Gastroesophageal sphincter (tissue), 3 donors: ENCODE measurements at regions not wholly inside any gene's neighbourhood (a gene's known extent, or its start where the extent isn't known, plus 50 kb on each side); places are given as distances from the start of the nearest gene placed in this dataset.

Experiments
- EP300 ChIP-seq: sonication (generic); formaldehyde crosslinking; IDR thresholded peaks from one replicate; pipeline ENCODE4 v1.6.1; 2017; ENCODE audit warnings: antibody characterized with exemption, mild to moderate bottlenecking
- POLR2A ChIP-seq, 2 donors: fragments of 450-650 bp; IDR thresholded peaks; one replicate each; pipeline ENCODE4 v1.6.1; 2017; ENCODE audit warnings: antibody characterized with exemption in 2 of 2, mild to moderate bottlenecking in 2 of 2, moderate library complexity in 1 of 2
- POLR2AphosphoS5 ChIP-seq: sonication (generic); formaldehyde crosslinking; IDR thresholded peaks from one replicate; pipeline ENCODE4 v1.6.1; 2017; ENCODE audit warnings: antibody characterized with exemption
- TF ChIP-seq, protein P1 (sequence below), 4 experiments: fragments of 200-600 bp in 2 of 4; fragments of 450-650 bp in 2 of 4; sonication (generic) in 1 of 4; IDR thresholded peaks; one replicate each; pipeline ENCODE4 v1.5.1; 2017 to 2019; ENCODE audit warnings: antibody characterized with exemption in 4 of 4, mild to moderate bottlenecking in 2 of 4, moderate library complexity in 2 of 4

DNA sequence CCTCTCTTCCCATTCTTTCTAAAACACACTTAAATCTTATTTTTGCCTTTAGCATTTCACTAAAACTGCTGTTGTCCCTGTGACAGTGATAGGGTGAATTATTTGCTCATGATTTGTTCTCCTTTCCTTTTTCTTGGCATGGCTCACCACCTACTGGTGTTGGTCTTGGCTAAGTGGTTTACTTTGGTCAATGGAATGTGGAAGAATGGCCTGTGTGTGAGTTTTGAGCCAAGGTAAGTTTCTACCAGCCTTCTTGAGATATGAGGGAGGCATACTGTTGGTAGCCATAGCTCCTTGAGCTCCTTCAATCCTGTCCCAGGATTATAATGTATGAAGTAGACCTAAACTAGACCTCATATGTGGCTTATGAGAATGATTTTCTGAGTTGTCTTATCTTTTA lies 506.3 kb upstream of the RAG2 start:
- TF ChIP-seq, protein P1, sequence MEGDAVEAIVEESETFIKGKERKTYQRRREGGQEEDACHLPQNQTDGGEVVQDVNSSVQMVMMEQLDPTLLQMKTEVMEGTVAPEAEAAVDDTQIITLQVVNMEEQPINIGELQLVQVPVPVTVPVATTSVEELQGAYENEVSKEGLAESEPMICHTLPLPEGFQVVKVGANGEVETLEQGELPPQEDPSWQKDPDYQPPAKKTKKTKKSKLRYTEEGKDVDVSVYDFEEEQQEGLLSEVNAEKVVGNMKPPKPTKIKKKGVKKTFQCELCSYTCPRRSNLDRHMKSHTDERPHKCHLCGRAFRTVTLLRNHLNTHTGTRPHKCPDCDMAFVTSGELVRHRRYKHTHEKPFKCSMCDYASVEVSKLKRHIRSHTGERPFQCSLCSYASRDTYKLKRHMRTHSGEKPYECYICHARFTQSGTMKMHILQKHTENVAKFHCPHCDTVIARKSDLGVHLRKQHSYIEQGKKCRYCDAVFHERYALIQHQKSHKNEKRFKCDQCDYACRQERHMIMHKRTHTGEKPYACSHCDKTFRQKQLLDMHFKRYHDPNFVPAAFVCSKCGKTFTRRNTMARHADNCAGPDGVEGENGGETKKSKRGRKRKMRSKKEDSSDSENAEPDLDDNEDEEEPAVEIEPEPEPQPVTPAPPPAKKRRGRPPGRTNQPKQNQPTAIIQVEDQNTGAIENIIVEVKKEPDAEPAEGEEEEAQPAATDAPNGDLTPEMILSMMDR (IDR thresholded peaks at IDR 0.05), result no peak
- TF ChIP-seq POLR2AphosphoS5 (no peak), EP300 (no peak), POLR2A (IDR thresholded peaks at IDR 0.05) (no peak)
